H9 (cell line): ENCODE measurements at regions not wholly inside any gene's neighbourhood (a gene's known extent, or its start where the extent isn't known, plus 50 kb on each side); places are given as distances from the start of the nearest gene placed in this dataset.

Experiments used
- DNase-seq: peaks from one replicate; pipeline ENCODE4 v3.0.0-alpha.2; 2017
- H2AFZ ChIP-seq: one replicate; pipeline ENCODE4 v1.6.1; 2013; ENCODE audit warnings: mild to moderate bottlenecking, low read length, control low read depth, moderate library complexity
- H2AK5ac ChIP-seq: 2 replicates; pipeline ENCODE4 v1.6.1; 2013; ENCODE audit warnings: low read length, control low read depth, mixed read lengths; ENCODE audit not compliant: insufficient read length
- H2BK120ac ChIP-seq: one replicate; pipeline ENCODE4 v1.6.1; 2013; ENCODE audit warnings: low read depth, mild to moderate bottlenecking, low read length, control low read depth, inconsistent platforms; ENCODE audit not compliant: poor library complexity, severe bottlenecking
- H2BK12ac ChIP-seq: 2 replicates; pipeline ENCODE4 v1.6.1; 2013; ENCODE audit warnings: low read length, control low read depth, mixed read lengths, low read depth; ENCODE audit not compliant: insufficient read length
- H2BK15ac ChIP-seq: 2 replicates; pipeline ENCODE4 v1.6.1; 2013; ENCODE audit warnings: low read depth, low read length, control low read depth
- H2BK20ac ChIP-seq: one replicate; pipeline ENCODE4 v1.6.1; 2013; ENCODE audit warnings: low read depth, mild to moderate bottlenecking, low read length, control low read depth, inconsistent platforms; ENCODE audit not compliant: poor library complexity, severe bottlenecking
- H2BK5ac ChIP-seq: 2 replicates; pipeline ENCODE4 v1.6.1; 2013; ENCODE audit warnings: low read length, control low read depth, mixed read lengths; ENCODE audit not compliant: insufficient read length
- H3K14ac ChIP-seq: 2 replicates; pipeline ENCODE4 v1.6.1; 2013; ENCODE audit warnings: low read length, control low read depth; ENCODE audit not compliant: insufficient read depth
- H3K18ac ChIP-seq: 2 replicates; pipeline ENCODE4 v1.6.1; 2013; ENCODE audit warnings: low read depth, mild to moderate bottlenecking, mixed read lengths, low read length, control low read depth; ENCODE audit not compliant: insufficient read length
- H3K23ac ChIP-seq: 2 replicates; pipeline ENCODE4 v1.6.1; 2013; ENCODE audit warnings: low read length, control low read depth, mixed read lengths, low read depth; ENCODE audit not compliant: insufficient read length
- H3K23me2 ChIP-seq: 2 replicates; pipeline ENCODE4 v1.6.1; 2013; ENCODE audit warnings: low read depth, mild to moderate bottlenecking, mixed read lengths, low read length, control low read depth; ENCODE audit not compliant: insufficient read length, poor library complexity, severe bottlenecking
- H3K27ac ChIP-seq: 2 replicates; pipeline ENCODE4 v1.5.1; 2013; ENCODE audit warnings: low read length, control low read depth, mixed read lengths, low read depth; ENCODE audit not compliant: insufficient read length
- H3K27me3 ChIP-seq: 2 replicates; pipeline ENCODE4 v1.6.1; 2013; ENCODE audit warnings: low read length, control low read depth, inconsistent platforms; ENCODE audit not compliant: insufficient read depth
- H3K4ac ChIP-seq: 2 replicates; pipeline ENCODE4 v1.6.1; 2013; ENCODE audit warnings: low read depth, mild to moderate bottlenecking, control low read depth, inconsistent platforms, low read length, moderate library complexity
- H3K4me1 ChIP-seq: 2 replicates; pipeline ENCODE4 v1.6.1; 2013; ENCODE audit warnings: low read length, control low read depth, inconsistent platforms; ENCODE audit not compliant: insufficient read depth
- H3K4me2 ChIP-seq: 2 replicates; pipeline ENCODE4 v1.6.1; 2013; ENCODE audit warnings: low read length, control low read depth, mixed read lengths; ENCODE audit not compliant: insufficient read length, insufficient read depth
- H3K56ac ChIP-seq: 2 replicates; pipeline ENCODE4 v1.6.1; 2013; ENCODE audit warnings: low read depth, mild to moderate bottlenecking, mixed read lengths, low read length, control low read depth; ENCODE audit not compliant: insufficient read length
- H3K79me1 ChIP-seq: 2 replicates; pipeline ENCODE4 v1.6.1; 2013; ENCODE audit warnings: low read depth, mild to moderate bottlenecking, moderate library complexity, low read length, control low read depth, inconsistent platforms; ENCODE audit not compliant: insufficient read depth, poor library complexity, severe bottlenecking
- H3K79me2 ChIP-seq: 2 replicates; pipeline ENCODE4 v1.6.1; 2013; ENCODE audit warnings: low read length, control low read depth, inconsistent platforms; ENCODE audit not compliant: insufficient read depth
- H3K9ac ChIP-seq: 2 replicates; pipeline ENCODE4 v1.6.1; 2013; ENCODE audit warnings: low read length, control low read depth, mixed read lengths; ENCODE audit not compliant: insufficient read length; ENCODE audit errors: extremely low read depth
- H3K9me3 ChIP-seq: one replicate; pipeline ENCODE4 v1.6.1; 2013; ENCODE audit warnings: low read depth, low read length, inconsistent platforms; ENCODE audit not compliant: control insufficient read depth
- H3T11ph ChIP-seq: one replicate; pipeline ENCODE4 v1.6.1; 2013; ENCODE audit warnings: mild to moderate bottlenecking, low read length, control low read depth, inconsistent platforms
- H4K20me1 ChIP-seq: one replicate; pipeline ENCODE4 v1.6.1; 2013; ENCODE audit not compliant: control insufficient read depth, insufficient read length, insufficient read depth
- H4K5ac ChIP-seq: 2 replicates; pipeline ENCODE4 v1.6.1; 2013; ENCODE audit warnings: low read depth, mild to moderate bottlenecking, mixed read lengths, low read length, control low read depth; ENCODE audit not compliant: insufficient read length
- H4K8ac ChIP-seq: replicated peaks from 2 replicates; pipeline ENCODE4 v1.6.1; 2013; ENCODE audit warnings: low read length, control low read depth, mixed read lengths, low read depth; ENCODE audit not compliant: insufficient read length
- H4K91ac ChIP-seq: 2 replicates; pipeline ENCODE4 v1.6.1; 2013; ENCODE audit warnings: low read depth, mild to moderate bottlenecking, moderate library complexity, mixed read lengths, low read length, control low read depth; ENCODE audit not compliant: insufficient read length
- H3K27ac Mint-ChIP-seq, 3 experiments: 2 replicates in 2 of 3; 3 replicates in 1 of 3; pipeline ENCODE4 v1.8.0; 2020 to 2021; ENCODE audit warnings: mixed read lengths in 3 of 3, mild to moderate bottlenecking in 1 of 3, moderate library complexity in 1 of 3
- H3K27me3 Mint-ChIP-seq: 2 replicates; pipeline ENCODE4 v1.8.0; 2021; ENCODE audit warnings: low read depth, mild to moderate bottlenecking, moderate library complexity, mixed read lengths
- H3K36me3 Mint-ChIP-seq, 3 experiments: 2 replicates in 2 of 3; 3 replicates in 1 of 3; pipeline ENCODE4 v1.8.0; 2020 to 2021; ENCODE audit warnings: low read depth in 3 of 3, mixed read lengths in 3 of 3; ENCODE audit not compliant: insufficient read depth in 1 of 3
- H3K4me1 Mint-ChIP-seq, 2 experiments: 2 replicates each; pipeline ENCODE4 v1.8.0; 2020; ENCODE audit warnings: mixed read lengths in 2 of 2
- H3K4me3 Mint-ChIP-seq, 2 experiments: 2 replicates in 1 of 2; 3 replicates in 1 of 2; pipeline ENCODE4 v1.8.0; 2020 to 2021; ENCODE audit warnings: mild to moderate bottlenecking in 2 of 2, mixed read lengths in 2 of 2, moderate library complexity in 1 of 2
- H3K9me3 Mint-ChIP-seq, 2 experiments: 2 replicates in 1 of 2; 3 replicates in 1 of 2; pipeline ENCODE4 v1.8.0; 2020; ENCODE audit warnings: mild to moderate bottlenecking in 2 of 2, mixed read lengths in 2 of 2, moderate library complexity in 1 of 2
- CTCF ChIP-seq: fragments of 200-600 bp; sonication (generic); conservative IDR thresholded peaks from 3 replicates; pipeline ENCODE4 v1.8.0; 2021; ENCODE audit warnings: antibody characterized with exemption, mild to moderate bottlenecking
- WGBS: extraction: QIAGEN DNeasy Blood & Tissue Kit; methylation state at CpG from one replicate; pipeline ENCODE4 v1.1.7; 2013; ENCODE audit warnings: missing lambda C conversion rate, low lambda C conversion rate, mixed read lengths; ENCODE audit not compliant: insufficient read length; ENCODE audit errors: extremely low coverage; 5-methylcytosine and 5-hydroxymethylcytosine counted together

- H2AFZ ChIP-seq: no peak overlapping the region
- H4K8ac ChIP-seq: no peak overlapping the region
- Mint-ChIP-seq H3K4me1 (peaks cover 7 to 9% of the 10 kb centered on the region in 2 experiments; a peak in 2 of 4 replicates), H3K27ac (peak overlapping the region in 1 of 3 experiments; percentile 25; a peak in 1 of 7 replicates), H3K27me3 (no peaks in the 10 kb centered on the region), H3K36me3 (no peaks in the 10 kb centered on the region), H3K9me3 (no peaks in the 10 kb centered on the region; a peak in 1 of 5 replicates), H3K4me3 (no peak overlapping the region)
- no peak overlapping the region for H3K23ac ChIP-seq
- no peak overlapping the region for H2BK12ac ChIP-seq
- no peak for TF ChIP-seq CTCF
- H2BK15ac ChIP-seq: no peak overlapping the region
- H3K4ac ChIP-seq: no peak overlapping the region
- WGBS: no CpG with 5 or more reads among the region's 3 CpGs
- H3K56ac ChIP-seq: no peak overlapping the region
- no peak overlapping the region for H3K9ac ChIP-seq
- no peak overlapping the region for H4K91ac ChIP-seq
- no peaks in the 10 kb centered on the region; the same call in 1 of the 2 replicates for H3K27me3 ChIP-seq
- H2BK20ac ChIP-seq: no peak overlapping the region
- H3K14ac ChIP-seq: no peak overlapping the region
- H4K20me1 ChIP-seq: no peaks in the 10 kb centered on the region
- no peak overlapping the region for H2AK5ac ChIP-seq
- H4K5ac ChIP-seq: no peak overlapping the region
- H3K4me1 ChIP-seq: no peaks in the 10 kb centered on the region
- H3K18ac ChIP-seq: no peak overlapping the region
- H3K79me1 ChIP-seq: no peaks in the 10 kb centered on the region
- no peaks in the 10 kb centered on the region for H3K79me2 ChIP-seq
- H2BK5ac ChIP-seq: no peak overlapping the region
- no peak overlapping the region for H3T11ph ChIP-seq
- H3K23me2 ChIP-seq: no peaks in the 10 kb centered on the region
- no peak overlapping the region for H2BK120ac ChIP-seq
- DNase-seq: no peak
- H3K9me3 ChIP-seq: no peaks in the 10 kb centered on the region
- H3K27ac ChIP-seq: no peak overlapping the region
- no peak overlapping the region for H3K4me2 ChIP-seq
These were observed 209.2 kb upstream of the FAM3C start for GRCh38 chr7:121605317-121605680.
